Sigmoid colon (tissue), 4 donors: ENCODE measurements at regions not wholly inside any gene's neighbourhood (a gene's known extent, or its start where the extent isn't known, plus 50 kb on each side); places are given as distances from the start of the nearest gene placed in this dataset.

Source experiments
- CTCF ChIP-seq, 4 experiments: fragments of 450-650 bp in 3 of 4; fragments of 200-600 bp in 1 of 4; IDR thresholded peaks; one replicate each; pipeline ENCODE4 v1.5.1; 2016 to 2019; ENCODE audit warnings: antibody characterized with exemption in 4 of 4, mild to moderate bottlenecking in 3 of 4, moderate library complexity in 2 of 4
- EP300 ChIP-seq, 4 donors: sonication (generic); formaldehyde crosslinking; IDR thresholded peaks; one replicate each; pipeline ENCODE4 v1.6.1; 2017; ENCODE audit warnings: antibody characterized with exemption in 4 of 4
- POLR2A ChIP-seq, 2 donors: fragments of 450-650 bp; IDR thresholded peaks; one replicate each; pipeline ENCODE4 v1.6.1; 2016; ENCODE audit warnings: antibody characterized with exemption in 2 of 2, mild to moderate bottlenecking in 2 of 2, moderate library complexity in 2 of 2
- POLR2AphosphoS5 ChIP-seq, 4 donors: sonication (generic); formaldehyde crosslinking; IDR thresholded peaks; one replicate each; pipeline ENCODE4 v1.6.1; 2017; ENCODE audit warnings: antibody characterized with exemption in 4 of 4

- TF ChIP-seq CTCF (IDR thresholded peaks at IDR 0.05) (no peak), EP300 (IDR thresholded peaks at IDR 0.05) (no peak), POLR2A (IDR thresholded peaks at IDR 0.05) (no peak), POLR2AphosphoS5 (IDR thresholded peaks at IDR 0.05) (no peak)
These were observed 95.9 kb upstream of the PLEKHG1 start for GRCh38 chr6:150503586-150504339.
